ENCODE measurements at regions not wholly inside any gene's neighbourhood (a gene's known extent, or its start where the extent isn't known, plus 50 kb on each side); places are given as distances from the start of the nearest gene placed in this dataset.

- no peak overlapping the region for H3K27ac Mint-ChIP-seq (ENCODE audit: low read depth, unreplicated experiment)
- CTCF ChIA-PET: interaction anchor here (0.5 kb wide), 1 partner anchor 31 kb away, joined by 3 read pairs; no protein-coding TSS in a partner anchor
Measured at GRCh38 chr6:51094271-51094670, 275.6 kb downstream of the TFAP2B start.

DNA sequence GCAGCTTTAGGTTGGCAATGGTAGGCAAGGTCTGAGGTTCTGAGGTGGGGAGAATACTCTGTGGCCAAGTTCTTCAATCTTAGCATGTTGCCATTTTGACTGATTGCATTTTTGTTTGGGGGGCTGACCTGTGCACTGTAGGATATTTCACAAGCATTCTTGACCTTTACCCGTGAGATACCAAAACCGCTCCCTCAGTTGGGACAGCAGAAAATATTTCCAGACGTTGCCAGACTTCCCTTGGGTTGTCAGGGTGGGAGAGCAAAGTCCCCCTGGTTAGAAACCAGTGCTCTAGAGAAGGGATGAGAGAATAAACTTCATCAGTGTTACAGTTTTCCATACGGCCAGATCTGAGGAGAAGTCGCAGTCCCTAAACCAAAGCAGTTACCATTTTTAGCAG is 279.6 kb downstream of the TFAP2B start:
- H3K9me3 Mint-ChIP-seq (ENCODE audit: unreplicated experiment): no peaks in the 10 kb centered on the region
- no peak overlapping the region for H3K27ac Mint-ChIP-seq (ENCODE audit: low read depth, unreplicated experiment)
- TF ChIP-seq CTCF (IDR thresholded peaks at IDR 0.05; ENCODE audit: unreplicated experiment): no peak
- no peaks in the 10 kb centered on the region for H3K27me3 Mint-ChIP-seq (ENCODE audit: insufficient read depth, unreplicated experiment)
- DNase-seq (ENCODE audit: unreplicated experiment): no peak
- CTCF ChIA-PET: interaction anchor here (0.6 to 1.5 kb wide), 4 partner anchors 9 to 133 kb away, joined by 3 read pairs; no protein-coding TSS in a partner anchor
- peaks cover 10% of the 10 kb centered on the region for H3K4me1 Mint-ChIP-seq (ENCODE audit: insufficient read depth, unreplicated experiment)
- POLR2A ChIA-PET: no interaction called here
- BruUV-seq (replicated peaks): no TSS peak
- intact Hi-C loops (cut with micrococcal nuclease): no loop called here
- H3K4me3 Mint-ChIP-seq (ENCODE audit: unreplicated experiment): no peak overlapping the region
- H3K36me3 Mint-ChIP-seq (ENCODE audit: insufficient read depth, unreplicated experiment): no peaks in the 10 kb centered on the region

More at GRCh38 chr6:51094271-51094670, 275.6 kb downstream of the TFAP2B start:
- Mint-ChIP-seq H3K4me3 (ENCODE audit: unreplicated experiment) (no peak overlapping the region), H3K27me3 (ENCODE audit: insufficient read depth, unreplicated experiment) (no peaks in the 10 kb centered on the region), H3K36me3 (ENCODE audit: insufficient read depth, unreplicated experiment) (no peaks in the 10 kb centered on the region), H3K4me1 (ENCODE audit: insufficient read depth, unreplicated experiment) (peaks cover 10% of the 10 kb centered on the region), H3K9me3 (ENCODE audit: unreplicated experiment) (peaks cover 15% of the 10 kb centered on the region)
- TF ChIP-seq CTCF (IDR thresholded peaks at IDR 0.05; ENCODE audit: unreplicated experiment): no peak
- POLR2A ChIA-PET: no interaction called here
- no TSS peak for BruUV-seq (replicated peaks)
- intact Hi-C loops (cut with micrococcal nuclease): no loop called here
- no peak for DNase-seq (ENCODE audit: unreplicated experiment)

DNA sequence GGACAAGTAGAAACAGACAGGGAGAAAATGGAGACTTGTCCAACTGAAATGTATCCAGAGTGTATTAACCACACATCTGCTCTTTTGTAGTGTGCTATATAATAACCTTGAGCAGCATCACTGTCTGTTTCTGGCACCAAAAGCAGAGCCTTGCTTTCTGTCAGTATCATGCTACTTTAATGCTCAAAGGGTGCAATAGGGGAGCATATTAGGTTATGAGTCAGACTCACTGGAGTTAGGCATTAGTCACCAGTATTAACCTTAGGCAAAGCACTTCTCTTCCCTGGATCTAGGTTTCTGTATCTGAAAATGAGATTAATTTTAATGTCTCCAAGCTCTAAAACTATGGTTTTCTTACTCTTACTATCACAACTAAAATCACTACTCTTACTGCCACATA is 280.1 kb downstream of the TFAP2B start:
- Mint-ChIP-seq H3K27ac (ENCODE audit: low read depth, unreplicated experiment) (no peak overlapping the region), H3K27me3 (ENCODE audit: insufficient read depth, unreplicated experiment) (no peaks in the 10 kb centered on the region), H3K36me3 (ENCODE audit: insufficient read depth, unreplicated experiment) (no peaks in the 10 kb centered on the region), H3K9me3 (ENCODE audit: unreplicated experiment) (no peaks in the 10 kb centered on the region), H3K4me1 (ENCODE audit: insufficient read depth, unreplicated experiment) (peaks cover 10% of the 10 kb centered on the region), H3K4me3 (ENCODE audit: unreplicated experiment) (no peak overlapping the region)
- TF ChIP-seq CTCF (IDR thresholded peaks at IDR 0.05; ENCODE audit: unreplicated experiment): no peak
- no TSS peak for BruUV-seq (replicated peaks)
- POLR2A ChIA-PET: no interaction called here
- intact Hi-C loops (cut with micrococcal nuclease): no loop called here
- peak; percentile 61 for DNase-seq (ENCODE audit: unreplicated experiment)
- CTCF ChIA-PET: interaction anchor here (0.6 kb wide), 2 partner anchors 18 to 242 kb away, joined by 3 to 4 read pairs; no protein-coding TSS in a partner anchor

DNA sequence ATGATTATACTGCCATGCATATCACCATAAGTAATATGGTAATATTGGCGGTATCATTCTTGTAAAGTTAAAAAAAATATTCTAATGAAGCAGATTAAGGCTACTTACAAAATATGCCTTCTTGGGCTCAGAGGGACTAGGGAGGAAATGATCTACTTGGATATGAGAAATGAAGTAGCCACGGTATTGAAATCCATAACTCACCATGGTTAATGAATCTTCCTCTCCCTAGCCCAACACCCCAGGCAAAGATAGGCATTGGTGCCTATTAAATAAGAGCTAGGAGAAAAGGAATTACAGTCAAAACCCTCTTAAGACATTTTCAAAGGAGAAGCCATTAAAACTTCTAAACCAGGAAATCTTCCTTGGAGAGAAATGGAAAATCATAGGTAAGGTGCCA is 280.5 kb downstream of the TFAP2B start:
- intact Hi-C loops (cut with micrococcal nuclease): no loop called here

More for the DNA sequence above, 280.5 kb downstream of the TFAP2B start:
- DNase-seq (ENCODE audit: unreplicated experiment): no peak
- CTCF ChIA-PET: interaction anchor here (0.6 kb wide), 3 partner anchors 18 to 242 kb away, joined by 3 to 4 read pairs (median 3); no protein-coding TSS in a partner anchor
- Mint-ChIP-seq H3K4me3 (ENCODE audit: unreplicated experiment) (no peak overlapping the region), H3K36me3 (ENCODE audit: insufficient read depth, unreplicated experiment) (no peaks in the 10 kb centered on the region), H3K9me3 (ENCODE audit: unreplicated experiment) (no peaks in the 10 kb centered on the region), H3K27me3 (ENCODE audit: insufficient read depth, unreplicated experiment) (no peaks in the 10 kb centered on the region), H3K27ac (ENCODE audit: low read depth, unreplicated experiment) (no peak overlapping the region), H3K4me1 (ENCODE audit: insufficient read depth, unreplicated experiment) (peaks cover 10% of the 10 kb centered on the region)
- TF ChIP-seq CTCF (IDR thresholded peaks at IDR 0.05; ENCODE audit: unreplicated experiment): no peak
- POLR2A ChIA-PET: interaction anchor here (0.6 kb wide), 1 partner anchor 545 kb away, joined by 3 read pairs; no protein-coding TSS in a partner anchor
- BruUV-seq (replicated peaks): no TSS peak

Data from MCF 10A (cell line).